HG03571 (cell line): ENCODE measurements at regions not wholly inside any gene's neighbourhood (a gene's known extent, or its start where the extent isn't known, plus 50 kb on each side); places are given as distances from the start of the nearest gene placed in this dataset.
"Not testable (repeated sequence)": the region's sequence is repeated elsewhere in the genome, so short reads cannot be mapped to it uniquely, and the experiment has no call there.

Experiments used
- ATAC-seq: cut with Tn5 transposase; IDR thresholded peaks from one replicate; pipeline ENCODE4 v1.9.1; 2021; ENCODE audit not compliant: unreplicated experiment

GRCh38 chr10:108069096-108069495, 904.6 kb upstream of the SORCS1 start:
- ATAC-seq, result no peak

GRCh38 chr10:108064746-108065260, 900.3 kb upstream of the SORCS1 start:
- no peak for ATAC-seq

GRCh38 chr10:108060246-108060645, 895.7 kb upstream of the SORCS1 start:
- no peak for ATAC-seq

GRCh38 chr10:108055506-108055905, 891.0 kb upstream of the SORCS1 start:
- no peak for ATAC-seq

GRCh38 chr10:108052981-108053380, 888.5 kb upstream of the SORCS1 start:
- no peak for ATAC-seq

GRCh38 chr10:108051218-108051617, 886.7 kb upstream of the SORCS1 start:
- ATAC-seq, result no peak

- ATAC-seq, result no peak
Observed at GRCh38 chr10:108050626-108051025, 886.1 kb upstream of the SORCS1 start.

GRCh38 chr10:108049668-108050067, 885.2 kb upstream of the SORCS1 start:
- no peak for ATAC-seq

GRCh38 chr10:108048898-108049297, 884.4 kb upstream of the SORCS1 start:
- ATAC-seq, result no peak

GRCh38 chr10:108039821-108040584, 875.5 kb upstream of the SORCS1 start:
- no peak for ATAC-seq

- no peak for ATAC-seq
Observed at GRCh38 chr10:108037061-108037460, 872.6 kb upstream of the SORCS1 start.

GRCh38 chr10:108036265-108036664, 871.8 kb upstream of the SORCS1 start:
- no peak for ATAC-seq

- ATAC-seq, result no peak
Observed at GRCh38 chr10:108034829-108035228, 870.3 kb upstream of the SORCS1 start.

- not testable (repeated sequence) for ATAC-seq
Observed at GRCh38 chr10:108033518-108033917, 869.0 kb upstream of the SORCS1 start.

- ATAC-seq, result no peak
Observed at GRCh38 chr10:108031505-108031904, 867.0 kb upstream of the SORCS1 start.

- ATAC-seq, result no peak
Observed at GRCh38 chr10:108014902-108015177, 850.3 kb upstream of the SORCS1 start.

GRCh38 chr10:108014145-108014901, 849.8 kb upstream of the SORCS1 start:
- no peak for ATAC-seq

- ATAC-seq, result no peak
Observed at GRCh38 chr10:108005627-108006026, 841.1 kb upstream of the SORCS1 start.

GRCh38 chr10:108003576-108003975, 839.1 kb upstream of the SORCS1 start:
- no peak for ATAC-seq

GRCh38 chr10:108003061-108003460, 838.6 kb upstream of the SORCS1 start:
- ATAC-seq, result no peak

- ATAC-seq, result no peak
Observed at GRCh38 chr10:108000365-108000764, 835.9 kb upstream of the SORCS1 start.

- no peak for ATAC-seq
Observed at GRCh38 chr10:107994621-107995270, 830.2 kb upstream of the SORCS1 start.
